HG03103 (cell line): ENCODE measurements at regions not wholly inside any gene's neighbourhood (a gene's known extent, or its start where the extent isn't known, plus 50 kb on each side); places are given as distances from the start of the nearest gene placed in this dataset.

Source experiments
- ATAC-seq: cut with Tn5 transposase; IDR thresholded peaks from one replicate; pipeline ENCODE4 v1.9.1; 2021; ENCODE audit warnings: low read depth; ENCODE audit not compliant: unreplicated experiment

DNA sequence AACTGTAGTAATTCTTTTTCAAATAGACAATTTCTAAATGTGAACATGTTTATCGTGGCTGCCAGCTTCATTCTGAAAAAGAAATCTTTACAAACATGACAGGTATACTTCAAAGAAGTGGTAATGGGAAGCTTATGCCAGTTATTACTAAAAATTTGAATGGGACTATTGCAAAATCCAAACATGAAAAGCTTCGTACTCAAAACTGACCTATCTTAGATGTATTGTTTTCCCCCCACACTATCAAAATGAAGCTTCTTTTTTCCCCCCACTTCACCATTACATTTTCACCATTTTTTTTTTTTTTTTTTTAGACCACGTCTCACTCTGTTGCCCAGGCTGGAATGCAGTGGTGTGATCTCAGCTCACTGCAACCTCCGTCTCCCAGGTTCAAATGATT lies 50.4 kb upstream of the SERTAD2 start:
- ATAC-seq, result no peak

GRCh38 chr2:64704996-64705395 lies 51.3 kb upstream of the SERTAD2 start:
- no peak for ATAC-seq

DNA sequence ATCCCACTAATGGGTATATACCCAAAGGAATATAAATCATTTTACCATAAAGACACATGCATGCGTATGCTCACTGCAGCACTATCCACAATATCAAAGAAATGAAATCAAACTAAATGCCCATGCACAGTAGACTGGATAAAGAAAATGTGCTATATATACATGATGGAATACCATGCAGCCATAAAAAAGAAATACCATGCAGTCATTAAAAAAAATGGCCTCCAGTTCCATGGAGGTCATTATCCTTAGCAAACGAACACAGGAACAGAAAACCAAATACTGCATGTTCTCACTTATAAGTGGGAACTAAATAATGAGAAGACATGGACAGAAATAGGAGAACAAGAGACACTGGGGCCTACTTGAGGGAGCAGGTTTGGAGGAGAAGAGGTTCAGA lies 53.6 kb upstream of the SERTAD2 start:
- ATAC-seq, result no peak

DNA sequence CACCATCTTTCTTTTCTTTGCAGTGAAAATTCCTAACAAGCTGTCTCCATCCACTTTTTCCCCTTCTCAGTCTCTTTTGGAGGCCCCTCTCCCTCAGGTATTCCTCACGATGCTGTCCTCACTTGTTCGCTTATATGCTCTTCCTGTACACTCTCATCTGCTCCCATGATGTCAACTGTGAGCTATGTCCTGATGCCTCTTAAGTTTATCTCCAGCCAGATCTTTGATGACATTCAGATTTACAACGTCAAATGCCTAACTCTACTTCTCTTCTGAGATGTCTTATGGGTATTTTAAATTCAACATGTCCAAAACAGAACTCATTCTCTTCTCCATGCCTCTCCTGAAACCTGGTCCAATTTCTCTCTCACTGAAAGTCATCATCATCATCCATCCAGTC lies 55.1 kb upstream of the SERTAD2 start:
- no peak for ATAC-seq

DNA sequence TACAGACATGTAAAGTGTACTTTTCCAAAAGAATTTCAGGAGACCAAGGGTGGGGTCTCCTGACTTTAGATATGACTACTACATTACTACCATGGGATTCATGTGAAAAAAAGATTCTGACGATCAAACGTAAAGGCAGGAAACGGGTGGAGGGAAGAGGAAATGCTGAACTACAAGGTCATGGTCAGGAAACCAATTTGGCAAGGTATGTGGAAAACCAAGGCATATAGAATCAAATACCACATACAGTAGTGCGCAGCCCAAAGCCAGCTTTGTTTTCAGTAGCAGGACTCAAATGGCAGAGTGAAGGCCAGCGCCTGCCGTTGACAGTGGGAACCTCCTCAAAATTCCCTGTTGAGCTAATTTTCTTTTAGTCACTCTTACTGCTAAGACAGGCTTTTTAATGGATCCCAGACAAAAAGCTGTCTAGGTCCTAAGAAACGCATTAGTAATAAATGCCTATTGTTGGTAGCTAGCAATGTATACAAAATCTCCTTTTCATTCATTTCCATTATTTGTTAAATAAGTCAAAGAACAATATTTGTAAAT lies 57.6 kb upstream of the SERTAD2 start:
- ATAC-seq, result no peak

GRCh38 chr2:64713686-64714085 lies 60.0 kb upstream of the SERTAD2 start:
- no peak for ATAC-seq

DNA sequence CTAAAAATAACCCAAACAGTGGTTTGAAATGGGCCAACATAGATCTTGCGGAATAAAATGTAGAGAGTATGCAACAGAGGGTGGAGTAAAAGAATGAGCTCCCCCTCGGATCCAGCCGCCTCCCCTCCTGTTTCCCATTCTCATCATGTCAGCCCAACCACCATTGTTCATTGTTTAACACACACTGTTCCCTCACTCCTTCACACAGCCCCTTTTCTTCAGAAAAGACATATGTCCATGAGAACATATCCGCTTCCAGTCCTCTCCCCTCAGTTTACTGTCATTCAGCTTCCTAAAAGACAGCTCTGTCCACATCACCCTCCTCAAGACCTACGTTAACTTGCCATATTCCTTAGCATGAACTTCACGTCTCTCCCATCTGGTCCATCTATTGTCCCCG lies 62.9 kb upstream of the SERTAD2 start:
- ATAC-seq, result no peak

DNA sequence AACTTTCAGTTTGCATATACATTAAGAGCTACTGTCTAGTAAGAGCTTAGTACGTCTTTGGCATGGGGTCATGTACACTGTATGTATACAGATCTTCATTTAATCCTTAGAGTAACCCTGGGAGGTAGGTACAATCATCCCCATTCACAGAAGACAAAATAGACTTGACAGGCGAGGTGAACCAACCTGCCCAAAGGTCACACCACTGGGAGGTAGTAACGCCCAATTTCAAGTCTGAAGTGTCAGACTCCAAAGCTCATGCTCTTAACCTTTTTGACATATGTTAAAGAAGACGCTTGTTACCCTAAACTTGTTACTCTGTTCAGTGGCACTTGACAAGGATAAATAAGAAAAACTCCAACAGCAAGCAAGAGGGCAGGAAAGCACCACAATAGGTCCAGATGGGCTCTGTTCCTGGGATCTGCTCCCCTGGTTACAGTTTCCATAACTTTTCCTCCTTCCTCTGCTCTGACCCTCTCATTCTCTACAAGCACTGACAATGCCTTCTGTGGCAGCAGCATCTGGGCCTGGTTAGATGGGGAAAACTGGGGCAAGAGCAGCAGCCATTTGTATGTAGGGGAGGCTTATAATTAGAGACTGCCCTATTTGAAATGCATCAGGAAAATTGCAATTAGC lies 64.7 kb upstream of the SERTAD2 start:
- no peak for ATAC-seq

DNA sequence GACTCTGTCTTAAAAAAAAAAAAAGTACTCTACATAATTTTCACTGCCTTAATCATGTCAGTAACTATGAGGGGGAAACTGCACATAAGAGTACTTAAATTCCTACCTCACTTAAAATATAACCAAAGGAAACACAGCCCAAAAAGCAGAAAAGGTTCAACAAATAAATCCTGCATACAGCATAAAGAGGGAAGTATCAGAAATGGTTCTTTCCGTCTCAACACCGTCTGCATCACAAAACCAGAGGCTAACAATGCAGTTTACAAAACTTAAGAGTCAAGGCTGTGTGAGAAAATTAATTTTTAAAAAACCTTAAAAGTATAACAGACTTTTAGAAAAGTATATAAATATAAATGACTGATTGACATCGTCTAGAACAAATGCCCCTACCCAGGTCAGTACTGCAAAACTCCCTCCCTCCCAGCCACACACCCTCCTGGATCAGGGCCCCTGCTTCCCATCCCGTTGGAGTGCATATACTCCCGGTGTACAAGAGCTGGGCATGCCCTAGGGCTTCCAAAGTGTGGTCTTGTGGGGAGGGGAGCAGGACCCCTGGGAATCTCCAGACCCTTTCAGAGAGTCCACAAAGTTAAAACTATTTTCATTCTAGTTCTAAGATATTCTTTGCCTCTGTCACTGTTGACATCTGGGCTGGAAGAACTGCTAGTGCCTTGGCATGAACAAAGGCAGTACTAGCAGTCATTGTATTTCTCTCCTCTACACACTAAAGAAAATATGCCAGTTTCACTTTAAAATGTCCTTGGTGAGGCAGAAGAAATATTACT lies 67.0 kb upstream of the SERTAD2 start:
- no peak for ATAC-seq

DNA sequence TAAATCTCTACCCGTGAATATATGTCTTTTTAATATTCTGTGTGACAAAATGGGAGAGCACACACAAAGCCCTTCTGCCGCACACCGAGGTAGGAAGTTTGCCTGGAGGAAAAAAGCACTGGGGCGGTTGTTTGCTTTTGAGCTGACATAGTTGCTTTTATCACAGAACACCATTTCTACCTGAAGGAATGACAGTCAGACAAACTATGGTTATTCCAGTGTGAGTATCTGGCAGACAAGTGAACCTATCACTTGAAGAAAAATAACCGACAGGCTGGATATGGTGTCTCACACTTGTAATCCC lies 67.6 kb upstream of the SERTAD2 start:
- no peak for ATAC-seq

GRCh38 chr2:64722291-64723044 lies 68.8 kb upstream of the SERTAD2 start:
- ATAC-seq, result no peak

GRCh38 chr2:64727013-64727767 lies 73.5 kb upstream of the SERTAD2 start:
- peak; percentile 64 for ATAC-seq

GRCh38 chr2:64727843-64728463 lies 74.2 kb upstream of the SERTAD2 start:
- no peak for ATAC-seq

DNA sequence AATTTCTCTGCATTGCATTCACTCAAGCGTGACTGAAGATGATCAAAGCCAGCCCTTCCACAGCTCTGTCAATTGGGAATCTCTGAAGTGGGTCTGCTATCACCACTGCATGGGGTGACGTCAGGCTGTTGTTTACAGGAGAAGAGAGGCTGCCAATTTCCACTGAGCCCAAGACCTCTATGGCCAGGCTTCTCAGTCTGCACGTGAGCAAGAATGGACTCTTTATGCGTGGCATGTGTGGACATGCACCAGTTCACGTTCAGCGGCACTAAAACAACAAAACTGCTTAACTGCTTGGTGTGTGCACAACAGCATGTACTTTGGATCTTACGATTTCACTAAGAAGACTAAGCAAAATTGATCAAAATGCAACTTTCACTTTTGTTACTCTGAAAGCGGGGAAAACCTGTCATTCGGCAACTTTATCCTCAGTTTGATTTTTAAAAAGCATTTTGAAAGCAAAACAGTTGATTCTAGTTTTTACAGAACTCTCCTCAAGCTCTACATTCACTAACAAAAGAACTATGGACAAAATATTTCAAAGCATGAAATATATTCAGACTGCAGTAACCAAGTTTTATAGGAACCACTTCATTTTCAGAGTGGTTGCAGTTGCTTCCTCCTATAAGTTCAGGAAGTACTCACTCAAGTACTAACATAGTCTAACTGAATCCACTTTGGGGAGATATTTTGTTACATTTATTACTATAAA lies 77.0 kb upstream of the SERTAD2 start:
- no peak for ATAC-seq

DNA sequence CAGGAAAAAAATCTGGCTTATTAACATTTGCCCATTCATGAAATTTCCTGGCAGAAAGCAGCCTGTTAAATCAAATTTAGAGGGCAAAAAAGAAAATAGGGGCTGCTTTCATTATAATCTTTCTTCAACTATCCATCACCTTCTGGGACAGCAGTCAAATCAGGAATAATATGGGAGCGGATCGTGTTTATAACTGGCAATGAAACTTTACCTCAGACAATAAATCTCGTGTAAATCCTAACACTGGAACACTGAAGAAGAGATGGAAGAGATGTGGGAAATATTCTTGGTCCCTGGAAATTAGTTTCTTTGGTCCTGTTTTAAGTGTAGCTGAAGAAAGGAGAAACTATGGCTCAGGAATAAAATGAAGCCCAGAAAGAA lies 77.5 kb upstream of the SERTAD2 start:
- no peak for ATAC-seq

- no peak for ATAC-seq
These were observed 78.0 kb upstream of the SERTAD2 start for GRCh38 chr2:64731746-64732145.

DNA sequence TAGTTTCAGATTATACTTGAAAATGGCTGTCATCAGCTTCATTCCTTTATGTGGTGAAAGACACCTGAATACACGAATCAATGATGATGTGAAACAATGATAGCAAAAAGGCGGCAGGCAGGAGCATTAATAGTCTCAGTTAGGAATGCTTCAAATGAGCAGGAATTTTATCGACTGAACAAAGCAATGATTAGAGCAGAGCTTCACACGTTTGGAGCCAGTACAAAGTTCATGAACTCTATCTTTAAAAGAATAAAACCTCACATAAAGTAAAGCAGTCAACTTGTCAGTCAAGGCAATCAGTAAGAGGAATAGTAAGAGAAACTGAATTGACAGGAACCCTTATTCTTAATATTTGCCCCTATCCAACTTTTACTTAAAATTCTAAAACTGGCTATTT lies 78.4 kb upstream of the SERTAD2 start:
- no peak for ATAC-seq

DNA sequence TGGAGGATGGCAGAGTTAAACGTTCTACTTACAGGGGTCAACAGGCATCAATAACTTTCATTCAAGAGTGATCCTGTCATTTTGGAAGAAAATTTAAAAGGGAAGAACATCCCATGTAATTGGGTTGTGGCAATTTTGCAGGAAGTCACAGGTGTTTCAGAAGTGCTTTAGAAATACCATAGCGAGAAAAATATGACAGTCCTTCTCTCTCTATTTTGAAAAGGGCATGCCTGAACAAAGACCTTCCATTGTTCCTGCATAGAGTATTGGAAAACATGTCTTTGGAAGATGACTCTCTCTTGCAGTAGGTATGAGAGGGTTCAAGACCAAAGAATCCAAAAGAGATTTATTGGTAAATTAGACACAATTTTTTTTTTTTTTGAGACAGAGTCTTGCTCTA lies 81.8 kb upstream of the SERTAD2 start:
- no peak for ATAC-seq

DNA sequence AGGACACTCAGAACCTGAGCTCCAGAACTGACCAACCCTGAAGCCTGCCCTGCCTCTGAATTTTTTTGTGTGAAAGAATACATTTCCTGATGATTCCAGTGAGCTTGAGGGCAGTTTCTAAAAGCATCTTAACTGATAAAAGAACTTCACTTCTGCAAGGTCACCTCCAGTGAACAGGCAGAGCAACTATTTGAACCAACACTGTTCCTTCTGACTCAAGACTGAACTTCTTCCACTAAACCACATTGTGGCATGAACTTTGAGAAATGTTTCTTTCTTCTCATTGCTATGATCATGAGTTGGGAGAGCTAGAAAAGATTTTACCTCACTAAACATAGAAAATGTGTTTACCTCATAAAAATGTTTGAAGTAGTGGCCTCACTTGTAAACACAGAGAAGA lies 83.8 kb upstream of the SERTAD2 start:
- no peak for ATAC-seq

GRCh38 chr2:64738026-64738425 lies 84.3 kb upstream of the SERTAD2 start:
- ATAC-seq, result no peak
